GM21529 (cell line): ENCODE measurements at regions not wholly inside any gene's neighbourhood (a gene's known extent, or its start where the extent isn't known, plus 50 kb on each side); places are given as distances from the start of the nearest gene placed in this dataset.

ENCODE experiments used
- ATAC-seq: cut with Tn5 transposase; IDR thresholded peaks from one replicate; pipeline ENCODE4 v1.9.1; 2021; ENCODE audit not compliant: unreplicated experiment

GRCh38 chr7:145665499-145666258, 450.9 kb upstream of the CNTNAP2 start:
- ATAC-seq: no peak

DNA sequence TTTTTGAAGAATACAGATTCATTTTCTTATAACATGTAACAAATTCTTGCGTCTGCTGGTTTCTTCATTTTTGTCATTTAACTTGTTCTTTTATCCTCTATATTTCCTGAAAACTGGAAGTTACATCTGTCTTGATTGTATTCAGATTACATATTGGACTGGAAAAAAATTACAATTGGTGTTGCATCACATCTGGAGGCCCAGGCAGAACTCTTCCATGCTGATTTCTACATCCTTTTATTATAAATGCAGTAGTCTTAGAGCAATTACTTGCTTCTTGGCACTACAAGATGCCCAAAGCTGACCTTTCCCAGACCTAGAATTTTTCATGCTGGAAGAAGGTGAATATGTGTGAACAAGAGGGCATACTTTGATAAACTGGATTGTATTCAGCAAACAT, 460.9 kb upstream of the CNTNAP2 start:
- ATAC-seq: no peak

DNA sequence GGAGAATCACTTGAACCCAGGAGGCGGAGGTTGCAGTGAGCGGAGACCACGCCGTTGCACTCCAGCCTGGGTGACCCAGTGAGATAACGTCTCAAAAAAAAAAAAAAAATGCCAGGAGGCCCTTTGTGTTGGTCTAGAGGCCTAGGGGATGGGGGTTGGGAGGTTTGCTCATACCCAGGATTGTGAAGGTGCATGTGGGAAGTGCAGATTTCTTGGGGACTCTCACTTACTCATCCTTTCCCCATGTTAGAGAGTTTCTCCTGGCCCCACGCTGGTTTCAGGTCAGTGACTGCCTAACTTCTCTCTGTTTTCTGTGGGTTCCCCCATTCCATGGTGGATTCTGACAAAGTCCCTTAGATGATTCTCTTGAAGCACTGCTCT, 471.5 kb upstream of the CNTNAP2 start:
- ATAC-seq: no peak

DNA sequence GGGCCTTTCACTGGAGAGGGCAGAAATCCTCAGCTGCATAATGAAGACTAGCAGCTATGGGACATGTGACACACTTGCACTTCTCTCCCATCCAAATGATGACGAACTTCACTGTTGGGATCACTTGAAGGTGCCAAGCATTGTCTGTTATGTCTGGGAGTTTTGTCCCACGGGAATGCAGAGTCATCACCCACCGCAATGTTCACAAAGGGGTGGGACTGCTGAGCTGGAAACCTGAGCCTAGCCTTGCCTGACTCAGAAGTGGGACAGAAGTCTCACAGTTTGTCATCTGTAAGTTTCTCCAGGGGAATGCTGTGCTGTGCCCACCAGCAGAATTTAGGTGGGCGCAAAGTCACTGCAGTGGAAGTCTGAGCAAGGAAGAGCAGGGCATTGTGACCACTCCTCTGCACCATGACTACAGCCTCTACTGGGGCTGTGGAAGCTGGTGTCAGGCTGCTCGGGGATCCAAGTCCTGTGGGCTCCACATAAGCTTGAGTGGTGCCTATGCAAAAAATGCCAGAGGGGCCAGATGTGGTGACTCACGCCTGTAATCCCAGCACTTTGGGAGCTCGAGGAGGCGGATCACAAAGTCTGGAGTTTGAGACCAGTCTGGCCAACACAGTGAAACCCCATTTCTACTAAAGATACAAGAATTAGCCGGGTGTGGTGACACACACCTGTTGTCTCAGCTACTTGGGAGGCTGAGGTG, 472.0 kb upstream of the CNTNAP2 start:
- ATAC-seq: no peak

DNA sequence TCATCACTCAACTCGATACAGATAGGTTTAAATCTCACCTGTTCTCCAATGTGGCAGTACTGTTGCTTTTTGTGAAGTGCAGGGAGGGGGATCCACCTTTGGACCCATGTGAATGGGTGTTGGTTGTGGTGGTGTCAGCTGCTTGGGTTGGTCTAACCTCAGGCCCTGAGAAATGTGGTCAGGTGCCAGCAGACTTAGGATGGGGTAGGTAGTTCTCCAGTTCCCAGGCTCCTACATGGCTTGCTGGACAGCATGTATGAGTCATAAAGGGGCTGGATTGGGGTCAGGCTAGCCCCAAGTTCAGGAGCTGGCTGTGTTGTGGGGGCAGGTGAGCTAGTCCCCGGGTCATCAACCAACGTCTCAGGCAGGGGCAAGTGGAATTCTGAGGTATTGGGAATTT, 472.6 kb upstream of the CNTNAP2 start:
- no peak for ATAC-seq

- no peak for ATAC-seq
These were observed 483.1 kb upstream of the CNTNAP2 start for GRCh38 chr7:145633513-145633912.

GRCh38 chr7:145624618-145625017, 492.0 kb upstream of the CNTNAP2 start:
- ATAC-seq: no peak

DNA sequence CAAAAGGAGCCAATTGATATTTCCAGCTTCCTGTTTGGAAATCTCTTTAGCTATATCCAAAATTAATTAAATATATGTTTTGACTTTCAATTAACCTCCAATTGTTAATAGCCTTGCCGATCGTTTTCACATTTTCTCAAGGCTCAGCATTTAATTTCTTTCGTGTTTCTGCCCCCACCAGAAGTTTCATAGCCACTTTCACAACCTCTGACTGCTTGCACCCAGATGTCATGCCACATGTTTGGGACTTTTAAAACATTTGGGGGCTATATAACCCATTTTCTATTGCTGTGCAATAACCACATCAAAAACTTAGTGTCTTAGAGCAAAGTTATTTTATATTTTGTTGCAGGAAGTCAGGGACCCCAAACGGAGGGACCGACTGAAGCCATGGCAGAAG, 510.6 kb upstream of the CNTNAP2 start:
- ATAC-seq: no peak

DNA sequence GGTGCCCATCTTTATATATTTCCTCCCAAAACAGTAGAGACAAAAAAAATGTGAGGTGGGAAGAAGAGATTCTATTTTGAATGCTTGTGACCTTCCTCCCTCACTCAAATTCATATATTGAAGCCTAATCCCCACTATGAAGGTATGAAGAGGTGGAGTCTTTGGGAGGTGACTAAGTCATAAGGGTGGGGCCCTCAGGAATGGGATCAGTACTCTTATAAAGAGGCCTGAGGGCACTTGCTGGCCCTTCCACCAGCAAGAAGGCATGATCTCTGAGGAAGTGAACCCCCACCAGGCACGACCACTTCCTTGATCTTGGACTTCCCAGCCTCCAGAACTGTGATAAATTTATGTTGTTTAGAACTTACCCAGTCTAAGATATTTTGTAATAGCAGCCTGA, 517.2 kb upstream of the CNTNAP2 start:
- ATAC-seq: no peak

DNA sequence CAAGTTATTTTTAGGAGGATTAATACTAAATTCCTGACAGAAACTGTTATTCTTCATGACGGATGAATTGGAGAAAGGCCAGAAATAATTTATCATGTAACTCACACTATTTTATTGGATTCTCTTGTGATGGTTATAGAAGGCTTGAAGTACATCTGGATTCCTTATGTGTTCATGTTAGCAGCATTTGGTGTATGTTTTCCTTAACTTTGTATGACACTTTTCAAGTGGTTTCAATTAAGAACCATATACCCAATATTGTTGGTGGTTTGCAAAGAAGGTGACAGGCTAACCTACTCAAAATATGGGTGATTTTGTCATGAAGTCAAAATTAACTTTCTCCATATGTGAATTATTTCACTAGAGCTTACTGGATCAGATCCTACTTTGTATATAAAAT, 532.2 kb upstream of the CNTNAP2 start:
- ATAC-seq: no peak

GRCh38 chr7:145582742-145583303, 533.8 kb upstream of the CNTNAP2 start:
- no peak for ATAC-seq

- no peak for ATAC-seq
These were observed 558.8 kb upstream of the CNTNAP2 start for GRCh38 chr7:145557805-145558204.

- no peak for ATAC-seq
These were observed 573.4 kb upstream of the CNTNAP2 start for GRCh38 chr7:145543242-145543641.

GRCh38 chr7:145539910-145540309, 576.7 kb upstream of the CNTNAP2 start:
- ATAC-seq: no peak

- ATAC-seq: no peak
These were observed 582.3 kb upstream of the CNTNAP2 start for GRCh38 chr7:145534301-145534700.

GRCh38 chr7:145520284-145520683, 596.3 kb upstream of the CNTNAP2 start:
- ATAC-seq: no peak

DNA sequence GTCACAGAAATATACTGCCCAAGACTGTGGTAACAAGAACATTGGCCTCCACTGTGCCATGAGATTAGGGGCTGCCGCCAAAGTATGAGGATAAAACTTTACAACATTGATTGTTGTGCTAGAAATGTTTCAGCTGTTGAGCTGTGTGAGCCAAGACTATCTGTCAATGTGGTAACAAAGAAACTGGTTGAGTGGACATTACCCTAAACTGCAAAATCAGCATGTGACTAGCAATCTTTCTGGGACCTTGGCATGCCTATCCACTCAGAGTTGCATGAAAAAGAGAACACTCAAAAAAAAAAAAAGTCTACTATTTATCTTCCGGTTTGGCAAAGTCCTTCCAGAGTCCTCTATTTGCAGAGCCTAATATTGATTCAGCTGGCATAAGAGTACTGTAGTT, 605.6 kb upstream of the CNTNAP2 start:
- no peak for ATAC-seq

- no peak for ATAC-seq
These were observed 618.6 kb upstream of the CNTNAP2 start for GRCh38 chr7:145497911-145498525.

DNA sequence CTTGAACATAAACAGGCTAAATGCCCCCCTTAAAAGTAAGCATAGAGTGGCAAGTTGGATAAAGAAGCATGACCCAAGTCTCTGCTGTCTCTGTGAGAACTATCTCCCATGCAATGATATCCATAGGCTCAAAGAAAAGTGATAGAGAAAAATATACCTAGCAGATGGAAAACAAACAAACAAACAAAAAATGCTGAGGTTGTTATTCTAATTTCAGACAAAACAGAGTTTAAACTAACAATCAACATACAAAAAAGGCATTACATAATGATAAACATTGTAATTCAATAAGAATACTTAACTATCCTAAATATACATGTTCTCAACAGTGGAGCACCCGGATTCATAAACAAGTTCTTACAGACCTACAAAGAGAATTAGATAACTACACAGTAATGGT, 626.2 kb upstream of the CNTNAP2 start:
- ATAC-seq: no peak

DNA sequence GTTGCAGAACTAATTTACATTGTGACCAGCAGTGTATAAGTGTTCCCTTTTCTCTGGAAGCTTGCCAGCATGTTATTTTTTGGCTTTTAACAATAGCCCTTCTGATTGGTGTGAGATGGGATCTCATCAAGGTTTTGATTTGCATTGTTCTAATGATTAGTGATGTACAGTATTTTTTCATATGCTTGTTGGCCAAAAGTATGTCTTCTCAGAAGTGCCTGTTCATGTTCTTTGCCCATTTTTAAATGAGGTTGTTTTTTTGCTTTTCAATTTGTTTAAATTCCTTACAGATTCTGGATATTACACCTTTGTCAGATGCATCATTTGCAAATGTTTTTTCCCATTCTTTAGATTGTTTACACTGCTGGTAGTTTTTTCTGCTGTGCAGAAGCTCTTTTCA, 627.0 kb upstream of the CNTNAP2 start:
- ATAC-seq: no peak

DNA sequence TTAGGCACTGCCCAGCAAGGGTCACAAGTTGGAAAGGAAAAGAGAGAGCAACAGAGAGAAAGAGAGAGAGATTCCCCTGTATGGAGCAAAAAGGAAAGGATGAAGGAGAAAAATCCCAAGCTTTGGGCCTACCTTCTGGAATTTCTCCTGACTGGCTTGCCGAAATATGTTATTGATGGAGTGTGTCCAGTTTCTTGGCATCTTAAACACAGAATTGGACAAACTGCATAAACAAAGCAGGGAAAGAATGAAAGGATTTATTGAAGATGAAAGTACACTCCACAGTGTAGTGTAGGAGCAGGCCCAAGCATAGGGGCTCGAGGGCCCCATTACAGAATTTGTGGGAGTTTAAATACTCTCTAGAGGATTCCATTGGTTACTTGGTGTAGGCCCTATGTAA, 627.8 kb upstream of the CNTNAP2 start:
- no peak for ATAC-seq

GRCh38 chr7:145481985-145482384, 634.6 kb upstream of the CNTNAP2 start:
- no peak for ATAC-seq
